ENCODE measurements at regions not wholly inside any gene's neighbourhood (a gene's known extent, or its start where the extent isn't known, plus 50 kb on each side); places are given as distances from the start of the nearest gene placed in this dataset.

GRCh38 chr9:119963798-119964372, 594.6 kb upstream of the BRINP1 start:
- Histone ChIP-seq H3K36me3 (no peaks in the 10 kb centered on the region), H3K4me1 (no peaks in the 10 kb centered on the region), H3K9me3 (no peaks in the 10 kb centered on the region), H3K27me3 (no peaks in the 10 kb centered on the region), H3K4me3 (ENCODE audit: low read depth, low read length) (no peak overlapping the region)
- TF ChIP-seq CTCF (IDR thresholded peaks at IDR 0.05; ENCODE audit: low read depth, low read length), result no peak
- no peak for DNase-seq

- no peaks in the 10 kb centered on the region for H3K4me1 ChIP-seq
- no peak overlapping the region for H3K4me3 ChIP-seq (ENCODE audit: low read depth, low read length)
- no peaks in the 10 kb centered on the region for H3K36me3 ChIP-seq
- H3K27me3 ChIP-seq, result no peaks in the 10 kb centered on the region
- no peak for DNase-seq
- no peak for TF ChIP-seq CTCF (IDR thresholded peaks at IDR 0.05; ENCODE audit: low read depth, low read length)
- no peaks in the 10 kb centered on the region for H3K9me3 ChIP-seq
These were observed 594.1 kb upstream of the BRINP1 start for GRCh38 chr9:119963258-119963797.

GRCh38 chr9:119961774-119962424, 592.7 kb upstream of the BRINP1 start:
- peak; percentile 95 for TF ChIP-seq CTCF (IDR thresholded peaks at IDR 0.05; ENCODE audit: low read depth, low read length)
- no peaks in the 10 kb centered on the region for H3K36me3 ChIP-seq
- peak; percentile 70 for DNase-seq

GRCh38 chr9:119959846-119960545, 590.8 kb upstream of the BRINP1 start:
- no peak for TF ChIP-seq CTCF (IDR thresholded peaks at IDR 0.05; ENCODE audit: low read depth, low read length)
- Histone ChIP-seq H3K4me1 (no peaks in the 10 kb centered on the region), H3K9me3 (no peaks in the 10 kb centered on the region), H3K27me3 (no peaks in the 10 kb centered on the region; the same call in 1 of the 2 replicates), H3K36me3 (no peaks in the 10 kb centered on the region), H3K4me3 (ENCODE audit: low read depth, low read length) (no peak overlapping the region)
- no peak for DNase-seq

More at GRCh38 chr9:119961774-119962424, 592.7 kb upstream of the BRINP1 start:
- H3K27me3 ChIP-seq, result no peaks in the 10 kb centered on the region
- H3K4me1 ChIP-seq, result no peaks in the 10 kb centered on the region
- no peaks in the 10 kb centered on the region for H3K9me3 ChIP-seq
- H3K4me3 ChIP-seq (ENCODE audit: low read depth, low read length), result no peak overlapping the region

DNA sequence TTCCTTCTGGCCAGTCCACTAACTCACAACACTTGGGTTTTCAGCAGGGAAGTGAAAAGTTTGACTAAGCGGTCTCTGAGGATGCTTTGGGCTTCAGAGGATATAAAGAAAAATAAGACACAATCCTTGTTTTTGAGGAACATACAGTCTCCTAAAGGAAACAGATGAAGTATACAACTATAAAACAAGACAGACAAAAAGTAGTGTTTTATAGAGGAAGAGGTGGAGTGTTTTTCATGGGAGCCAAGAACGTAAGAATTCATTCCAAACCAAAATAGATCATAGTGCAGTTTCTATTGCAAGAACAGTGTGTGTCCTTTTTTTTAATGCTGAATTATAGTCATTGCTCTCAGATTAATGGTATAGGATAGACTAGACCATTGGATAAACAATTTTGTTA, 586.9 kb upstream of the BRINP1 start:
- H3K9me3 ChIP-seq, result no peaks in the 10 kb centered on the region
- no peak for DNase-seq
- no peak overlapping the region for H3K4me3 ChIP-seq (ENCODE audit: low read depth, low read length)
- H3K4me1 ChIP-seq, result no peaks in the 10 kb centered on the region
- no peaks in the 10 kb centered on the region for H3K36me3 ChIP-seq
- TF ChIP-seq CTCF (IDR thresholded peaks at IDR 0.05; ENCODE audit: low read depth, low read length), result no peak
- no peaks in the 10 kb centered on the region; the same call in 1 of the 2 replicates for H3K27me3 ChIP-seq
